ENCODE measurements at regions not wholly inside any gene's neighbourhood (a gene's known extent, or its start where the extent isn't known, plus 50 kb on each side); places are given as distances from the start of the nearest gene placed in this dataset.

- TF ChIP-seq CTCF (IDR thresholded peaks at IDR 0.05; ENCODE audit: control extremely low read depth in 1 of 3, insufficient read depth in 1 of 3, low read depth in 1 of 3, low read length in 3 of 3) (no peak), ZNF274 (IDR thresholded peaks at IDR 0.05; ENCODE audit: borderline replicate concordance, extremely low read depth, low read length) (no peak), ASH2L (IDR thresholded peaks at IDR 0.05; ENCODE audit: low read length) (no peak), GTF2F1 (IDR thresholded peaks at IDR 0.05; ENCODE audit: borderline replicate concordance, low read depth, low read length) (no peak), HDAC2 (IDR thresholded peaks at IDR 0.05; ENCODE audit: borderline replicate concordance in 1 of 2, low read depth in 2 of 2, low read length in 2 of 2) (no peak), EZH2 (IDR thresholded peaks at IDR 0.05; ENCODE audit: low read depth, low read length, severe bottlenecking) (no peak), POLR2A (IDR thresholded peaks at IDR 0.05; ENCODE audit: control extremely low read depth in 1 of 2, low read depth in 2 of 2, low read length in 2 of 2) (no peak), SIN3A (conservative IDR thresholded peaks at IDR 0.05 in 1 of 2, IDR thresholded peaks at IDR 0.05 in 1 of 2; ENCODE audit: low read depth in 1 of 2, low read length in 2 of 2) (no peak)
- TF ChIP-seq, protein P1, sequence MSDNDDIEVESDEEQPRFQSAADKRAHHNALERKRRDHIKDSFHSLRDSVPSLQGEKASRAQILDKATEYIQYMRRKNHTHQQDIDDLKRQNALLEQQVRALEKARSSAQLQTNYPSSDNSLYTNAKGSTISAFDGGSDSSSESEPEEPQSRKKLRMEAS (IDR thresholded peaks at IDR 0.05): no peak
These were observed 113.1 kb upstream of the MTHFD1L start for GRCh38 chr6:150752409-150752808.

All from H1 (cell line).